Activated T-helper 1 cell treated with Interleukin-2 at 50 U/mL for 16 hours (primary cell): ENCODE measurements at regions not wholly inside any gene's neighbourhood (a gene's known extent, or its start where the extent isn't known, plus 50 kb on each side); places are given as distances from the start of the nearest gene placed in this dataset.
"Not testable (repeated sequence)": the region's sequence is repeated elsewhere in the genome, so short reads cannot be mapped to it uniquely, and the experiment has no call there.

Experiments used
- DNase-seq: peaks from one replicate; pipeline ENCODE4 v3.0.0-alpha.2; 2020; ENCODE audit warnings: low read depth

DNA sequence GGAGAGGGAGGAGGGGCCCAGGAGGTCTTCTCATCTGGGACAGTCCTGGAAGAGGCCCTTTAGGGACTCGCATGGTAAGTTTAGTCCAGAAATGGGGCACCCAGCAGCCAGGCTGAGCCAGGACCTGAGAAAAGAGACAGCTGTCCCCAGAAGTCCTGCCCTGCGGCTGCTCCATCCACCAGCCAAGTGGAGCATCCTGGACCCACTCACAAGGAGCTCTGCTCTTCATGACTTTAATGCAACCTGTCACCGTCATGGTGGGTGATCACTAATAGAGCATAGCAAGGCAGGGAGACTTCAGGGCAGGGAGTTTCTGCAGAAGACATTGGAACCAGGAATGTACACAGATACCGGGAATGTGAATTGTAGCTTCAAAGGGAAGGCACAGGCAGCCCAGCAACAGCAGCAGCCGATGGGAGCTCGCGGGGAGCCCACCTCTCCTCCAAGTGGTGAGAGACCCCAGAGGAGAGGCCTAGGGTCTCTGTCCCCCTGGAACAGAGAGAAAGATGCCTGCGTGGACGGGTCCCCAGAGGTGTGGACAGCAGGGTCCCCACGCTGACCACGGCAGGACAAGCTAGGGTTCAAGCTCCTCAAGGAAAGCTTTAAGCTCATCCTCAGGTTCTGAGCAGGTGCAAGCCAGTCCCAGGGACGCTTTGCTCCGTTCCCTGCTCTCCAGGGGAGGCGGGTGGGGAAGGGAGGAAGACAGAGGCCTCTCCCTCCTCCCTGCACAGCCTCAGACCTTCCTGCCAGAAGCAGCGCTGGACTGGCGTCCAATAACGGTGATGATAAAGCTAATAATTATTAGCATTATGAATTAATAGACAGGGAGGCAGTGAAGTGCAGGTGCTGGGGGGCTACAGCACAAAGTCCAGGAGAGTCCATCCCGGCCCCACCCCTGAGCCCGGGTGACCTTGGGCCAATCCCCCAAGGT lies 335.3 kb downstream of the ADGRD1 start:
- DNase-seq, result not testable (repeated sequence)

DNA sequence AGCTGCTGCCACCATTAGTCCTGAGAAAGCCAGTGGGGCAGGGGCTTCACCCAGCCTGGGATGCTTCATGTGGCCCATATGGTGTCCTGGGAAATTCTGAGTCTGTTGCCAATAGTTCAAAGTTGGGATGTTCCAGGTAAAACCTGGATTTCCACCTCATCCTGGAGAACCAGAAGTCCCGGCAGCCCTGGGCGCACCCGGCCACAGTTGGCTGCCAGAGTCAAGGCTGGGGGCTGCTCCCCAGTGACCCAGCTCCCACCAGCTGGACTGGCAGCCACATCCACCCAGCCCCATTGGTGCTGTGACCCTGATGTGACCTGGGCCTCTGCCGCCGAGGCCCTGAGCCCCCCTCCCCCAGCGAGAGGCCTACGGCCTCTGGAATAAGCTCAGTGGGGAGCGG lies 336.1 kb downstream of the ADGRD1 start:
- not testable (repeated sequence) for DNase-seq

DNA sequence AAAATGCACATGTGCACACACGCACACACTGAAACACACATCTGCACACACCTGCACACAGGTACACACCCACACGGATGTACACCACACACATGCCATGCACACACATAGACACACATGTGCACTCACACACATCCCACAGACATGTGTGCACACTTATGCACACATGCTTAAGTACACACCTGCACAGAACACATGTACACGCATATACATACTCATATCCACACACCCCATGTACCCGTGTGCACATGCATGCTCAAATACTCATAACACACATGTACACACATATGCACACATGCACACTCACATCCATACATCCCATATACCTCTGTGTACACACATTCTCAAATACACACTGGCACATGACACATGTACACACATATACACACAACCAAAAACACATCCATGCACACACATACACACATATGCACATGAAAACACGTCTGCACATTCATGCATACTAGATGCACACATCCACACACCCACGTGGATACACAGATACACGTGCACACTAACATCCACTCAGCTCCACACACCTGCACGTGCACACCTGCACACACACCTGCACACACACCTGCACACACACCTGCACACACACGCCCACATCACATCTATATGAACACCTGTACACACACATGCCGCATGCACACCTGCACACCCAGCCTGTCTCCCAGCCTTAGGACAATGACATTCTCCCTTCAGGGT lies 336.7 kb downstream of the ADGRD1 start:
- DNase-seq, result no peak

DNA sequence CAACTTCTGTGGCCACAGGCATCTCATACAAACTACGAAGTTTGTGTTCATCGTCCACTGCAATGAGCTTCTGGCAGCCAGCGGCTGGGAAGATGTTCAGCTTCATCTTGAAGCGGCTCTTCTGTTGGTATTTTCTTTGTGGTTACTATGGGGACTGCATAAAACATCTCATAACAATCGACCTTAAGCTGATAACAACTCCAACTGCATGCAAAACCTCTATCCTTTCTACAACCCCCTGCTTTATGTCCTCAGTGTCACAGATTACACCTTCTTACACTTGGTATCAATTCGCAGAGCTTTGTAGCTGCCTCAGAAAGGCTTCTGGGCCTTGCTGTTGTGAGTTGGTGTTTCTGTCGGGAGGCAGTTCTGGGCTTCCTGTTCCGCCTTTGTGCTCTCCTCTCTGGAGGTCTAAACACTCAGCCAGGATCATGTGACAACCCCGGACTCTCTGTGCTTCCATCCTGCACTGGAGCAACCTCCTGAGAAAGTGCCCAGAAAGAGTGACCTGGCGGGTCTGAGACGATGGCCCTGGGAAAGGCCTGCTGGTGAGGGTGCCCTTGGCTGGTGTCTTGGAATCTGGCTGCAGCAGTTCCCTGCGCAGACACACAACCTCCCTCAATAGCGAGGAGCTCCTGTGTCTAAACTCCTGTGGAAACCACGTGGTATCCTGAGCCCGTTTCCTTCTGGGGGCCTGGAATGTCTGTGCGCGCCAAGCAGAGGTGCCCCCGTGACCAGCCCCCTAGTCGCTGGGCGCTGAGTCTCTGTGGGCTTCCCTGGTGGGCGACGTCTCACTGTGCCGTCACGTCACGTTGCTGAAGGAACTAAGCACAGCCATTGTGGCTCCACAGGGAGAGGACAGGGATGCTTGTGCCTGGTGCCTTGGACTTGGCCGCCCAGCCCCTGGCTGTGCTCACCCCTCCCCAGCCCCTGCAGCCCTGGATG lies 339.6 kb downstream of the ADGRD1 start:
- not testable (repeated sequence) for DNase-seq

DNA sequence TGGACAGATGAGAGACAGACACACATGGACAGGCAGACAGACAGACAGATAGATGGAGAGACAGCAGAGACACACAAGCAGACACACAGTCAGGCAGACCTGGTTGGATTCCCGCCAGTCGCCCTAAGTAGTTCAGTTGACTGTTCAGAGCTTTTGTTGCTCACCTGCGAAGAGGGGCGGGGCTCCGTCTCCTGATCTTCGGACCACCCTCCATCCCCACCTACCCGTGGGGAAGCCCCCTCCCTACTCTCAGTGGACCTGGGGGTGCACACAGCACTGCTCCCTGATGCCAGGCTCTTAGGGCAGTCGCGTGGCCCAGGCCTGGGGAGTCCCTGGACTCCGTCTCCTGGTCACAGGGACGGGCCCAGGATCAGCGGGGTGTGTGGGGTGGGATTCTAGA lies 341.0 kb downstream of the ADGRD1 start:
- not testable (repeated sequence) for DNase-seq

DNA sequence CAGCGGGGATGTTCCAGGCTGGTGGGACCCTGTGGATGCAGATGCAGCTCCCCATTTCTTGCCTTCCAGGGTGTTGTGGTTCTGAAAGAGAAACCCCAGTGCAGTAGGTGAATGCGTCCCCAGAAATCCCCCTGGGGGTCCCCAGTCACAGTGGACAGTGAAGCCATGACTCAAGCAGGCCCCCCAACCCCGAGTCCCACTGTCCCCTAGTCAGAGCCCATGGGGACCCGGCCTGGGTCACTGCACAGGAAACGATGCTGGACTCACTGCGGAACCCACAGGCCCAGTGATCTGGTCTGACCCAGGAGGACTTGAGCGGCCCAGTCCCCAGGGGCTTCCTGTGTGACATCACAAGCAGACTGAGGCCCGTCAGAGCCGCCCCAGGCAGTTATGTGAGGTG lies 341.4 kb downstream of the ADGRD1 start:
- DNase-seq, result not testable (repeated sequence)

DNA sequence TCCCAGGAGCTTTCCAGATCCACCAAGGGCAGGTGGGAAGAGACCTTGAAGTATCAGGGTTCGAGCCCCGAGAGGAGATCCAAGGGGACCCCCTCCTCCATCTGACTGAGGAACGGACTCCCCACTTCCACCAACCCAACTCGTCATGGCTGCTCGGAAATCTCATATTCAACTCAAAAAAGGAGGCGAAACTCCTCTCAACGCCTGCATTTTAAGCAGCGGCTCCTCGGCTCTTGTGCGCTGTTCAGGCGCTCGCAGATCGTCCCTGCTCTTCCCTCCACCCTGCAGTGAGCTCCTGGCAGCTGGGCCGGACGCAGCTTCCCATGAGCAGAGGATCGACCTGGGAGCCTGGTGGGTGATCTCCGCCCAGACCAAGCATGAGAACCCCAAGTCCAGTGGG lies 341.9 kb downstream of the ADGRD1 start:
- not testable (repeated sequence) for DNase-seq

- not testable (repeated sequence) for DNase-seq
These were observed 342.4 kb downstream of the ADGRD1 start for GRCh38 chr12:131296136-131296535.

DNA sequence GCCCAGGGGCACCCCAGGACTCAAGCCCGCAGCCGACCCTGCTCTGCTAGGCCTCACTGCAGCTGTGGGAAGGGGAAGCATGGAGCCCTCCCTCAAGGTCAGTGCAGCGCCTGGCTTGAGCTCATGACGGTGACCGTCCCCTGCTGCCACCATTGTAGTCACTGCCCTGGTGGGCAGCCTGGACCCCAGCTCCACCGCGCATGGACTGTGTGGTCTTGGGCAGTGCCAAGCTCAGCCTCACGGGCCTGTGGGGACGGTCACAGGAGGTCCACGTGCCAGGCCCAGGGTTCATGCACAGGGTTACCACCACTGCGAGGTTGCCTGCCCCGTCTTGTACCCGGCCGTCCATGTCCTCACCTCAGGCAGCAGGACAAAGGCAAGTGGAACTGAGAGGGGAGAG lies 342.9 kb downstream of the ADGRD1 start:
- not testable (repeated sequence) for DNase-seq

- DNase-seq, result not testable (repeated sequence)
These were observed 345.0 kb downstream of the ADGRD1 start for GRCh38 chr12:131298526-131299369.

DNA sequence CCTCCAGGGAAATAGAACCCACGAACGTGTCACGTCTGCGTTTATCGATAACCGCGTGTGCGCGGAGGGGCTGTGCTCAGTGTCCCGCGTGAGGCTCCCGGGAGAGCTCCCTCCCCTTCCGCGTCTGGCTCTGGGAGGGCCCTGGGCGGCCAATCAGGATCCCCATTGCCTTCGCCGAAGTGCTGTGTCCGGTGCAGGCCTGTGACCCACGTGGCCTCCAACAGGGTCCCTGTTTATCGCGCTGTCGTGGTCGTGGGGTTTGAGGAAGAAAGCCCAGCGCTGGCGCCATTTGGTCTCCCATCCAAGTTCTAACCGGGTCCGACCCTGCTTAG lies 345.6 kb downstream of the ADGRD1 start:
- not testable (repeated sequence) for DNase-seq

DNA sequence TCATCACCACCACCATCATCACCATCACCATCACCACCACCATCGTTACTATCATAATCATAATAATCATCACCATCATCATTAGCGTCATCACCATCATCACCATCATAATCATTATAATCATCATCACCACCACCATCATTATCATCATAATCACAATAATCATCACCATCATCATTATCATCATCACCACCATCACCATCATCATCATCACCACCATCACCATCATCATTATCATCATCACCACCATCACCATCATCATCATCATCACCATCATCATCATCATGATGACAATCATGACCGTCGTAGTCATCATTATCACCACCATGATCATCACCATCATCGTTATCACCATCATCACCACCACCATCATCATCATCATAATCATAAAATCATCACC lies 349.9 kb downstream of the ADGRD1 start:
- DNase-seq, result not testable (repeated sequence)

- not testable (repeated sequence) for DNase-seq
These were observed 350.9 kb downstream of the ADGRD1 start for GRCh38 chr12:131304642-131305041.

- DNase-seq, result no peak
These were observed 356.0 kb downstream of the ADGRD1 start for GRCh38 chr12:131309700-131310099.

GRCh38 chr12:131310227-131310969 lies 356.7 kb downstream of the ADGRD1 start:
- not testable (repeated sequence) for DNase-seq

DNA sequence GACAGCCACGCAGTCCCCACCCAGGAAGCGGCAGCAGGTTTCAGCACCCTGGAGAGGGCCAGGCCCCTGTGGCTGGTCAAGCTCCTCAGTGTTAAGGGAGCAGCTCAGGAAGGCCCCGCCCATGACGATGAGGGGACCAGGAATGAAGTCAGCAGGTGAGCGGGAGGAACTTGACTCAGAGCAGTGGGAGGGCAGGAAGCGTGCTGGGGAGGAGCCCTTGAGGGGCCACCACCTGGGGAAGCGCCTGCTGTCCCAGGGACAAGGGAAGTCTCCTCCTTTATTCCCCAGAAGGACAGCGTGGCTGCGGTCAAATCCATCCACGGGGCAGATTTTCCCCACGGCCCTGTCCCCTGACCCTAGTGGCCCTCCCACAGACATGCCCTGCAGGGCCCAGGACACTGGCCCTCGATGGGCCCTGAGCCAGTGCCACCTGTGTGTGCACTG lies 357.6 kb downstream of the ADGRD1 start:
- DNase-seq, result not testable (repeated sequence)

DNA sequence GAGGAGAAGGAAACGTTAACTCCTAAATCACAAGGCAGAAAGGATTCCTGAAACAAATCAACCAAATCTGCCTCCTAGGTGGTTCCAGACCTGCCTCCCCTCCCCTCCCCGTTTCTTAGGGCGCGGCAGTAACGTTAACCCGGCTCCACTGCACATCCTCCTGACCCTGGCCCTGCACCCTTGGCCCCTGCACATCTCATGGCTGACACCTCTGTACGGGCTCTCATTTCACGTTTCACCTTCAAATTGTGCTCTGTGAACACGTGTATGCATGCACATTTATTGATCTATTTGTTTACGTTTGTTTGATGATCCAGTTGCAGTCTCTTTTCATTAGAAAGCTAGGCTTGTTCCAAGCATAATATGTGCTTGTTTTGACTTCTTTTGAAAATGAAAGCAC lies 358.1 kb downstream of the ADGRD1 start:
- no peak for DNase-seq

DNA sequence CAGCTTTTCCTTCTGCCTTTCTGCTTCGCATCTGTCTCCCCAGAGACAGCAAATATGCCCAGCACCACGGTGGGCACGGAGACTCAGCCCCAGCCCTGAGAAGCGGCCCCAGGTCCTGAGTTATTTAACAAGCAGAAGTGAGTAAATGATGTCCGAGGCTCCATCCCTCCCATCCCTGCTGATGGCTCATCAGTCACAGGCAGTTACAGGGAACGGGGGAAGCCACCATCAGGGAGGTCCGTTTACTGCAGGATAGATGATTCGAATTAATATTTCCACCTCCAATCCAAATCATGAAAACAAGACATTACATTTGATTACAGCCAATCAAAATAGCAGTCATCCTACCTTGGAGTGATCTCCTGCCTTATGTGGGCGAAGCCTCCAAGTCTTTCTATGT lies 358.7 kb downstream of the ADGRD1 start:
- not testable (repeated sequence) for DNase-seq

DNA sequence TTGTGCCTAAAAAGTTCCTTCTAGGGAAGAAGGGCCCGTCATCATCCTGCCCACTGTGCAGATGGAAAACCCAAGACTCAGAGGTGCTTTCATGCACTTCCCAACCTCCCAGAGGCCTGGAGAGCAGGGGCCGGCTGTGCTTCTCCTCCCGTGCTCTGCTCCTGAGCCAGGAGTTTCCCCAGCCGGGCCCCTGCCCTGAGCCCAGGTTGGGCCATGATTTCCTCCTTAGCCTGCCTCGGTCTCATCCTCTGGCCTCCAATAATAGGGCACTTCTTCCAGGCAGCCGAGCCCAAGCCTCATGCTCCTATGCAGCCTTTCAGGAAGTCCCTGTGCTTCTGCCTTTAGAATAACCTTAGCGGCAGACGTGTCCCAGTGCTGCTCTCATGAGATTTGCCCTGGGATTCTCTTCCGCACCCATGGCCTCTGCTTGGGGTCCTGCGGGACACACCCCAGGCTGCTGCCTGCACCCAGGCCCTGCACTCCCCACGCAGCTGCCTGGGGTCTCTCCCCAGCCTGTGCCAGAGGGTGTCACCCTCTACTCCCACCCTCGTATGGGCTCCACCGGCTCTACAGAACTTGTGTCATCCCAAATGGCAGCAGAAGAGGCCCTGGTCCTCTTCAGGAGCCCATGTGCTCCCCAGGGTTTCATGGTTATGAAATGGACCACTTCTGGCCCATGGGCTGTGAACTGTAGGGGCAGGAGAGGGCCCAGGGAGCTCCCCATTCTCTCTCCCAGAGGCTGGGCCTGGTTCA lies 359.3 kb downstream of the ADGRD1 start:
- no peak for DNase-seq

GRCh38 chr12:131313635-131314034 lies 359.9 kb downstream of the ADGRD1 start:
- no peak for DNase-seq
